ENCODE measurements at regions not wholly inside any gene's neighbourhood (a gene's known extent, or its start where the extent isn't known, plus 50 kb on each side); places are given as distances from the start of the nearest gene placed in this dataset.

DNA sequence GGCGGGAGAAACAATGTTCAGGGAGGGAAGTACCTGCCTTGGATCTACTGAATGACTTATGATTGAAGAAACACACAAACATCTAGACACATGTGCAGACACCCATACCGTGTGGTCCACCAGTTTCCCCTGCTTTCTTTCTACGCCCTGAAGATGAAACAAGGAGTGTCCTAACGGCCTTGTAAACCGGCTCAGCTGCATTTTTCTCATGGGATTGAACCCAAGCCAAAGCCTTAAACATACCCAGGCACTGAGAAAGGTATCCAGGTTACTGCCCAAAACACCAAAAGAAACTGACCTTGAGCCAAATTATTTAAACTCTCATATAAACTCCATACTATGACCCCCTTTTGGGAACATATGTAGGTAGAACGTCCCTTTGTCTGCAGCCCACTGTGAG, 630.0 kb upstream of the RGS18 start:
- Histone ChIP-seq H3K9me3 (no peaks in the 10 kb centered on the region), H3K36me3 (no peaks in the 10 kb centered on the region), H3K4me1 (ENCODE audit: control insufficient read depth in 1 of 2, low read depth in 2 of 2) (no peaks in the 10 kb centered on the region), H3K27me3 (replicated peaks; ENCODE audit: insufficient read depth) (no peaks in the 10 kb centered on the region), H3K27ac (no peak overlapping the region), H3K4me3 (no peak overlapping the region)
- ATAC-seq (ENCODE audit: insufficient number of reproducible peaks, low FRiP score, low read depth) = no peak
- no peak for DNase-seq (ENCODE audit: low spot score)
- TF ChIP-seq, protein P1, sequence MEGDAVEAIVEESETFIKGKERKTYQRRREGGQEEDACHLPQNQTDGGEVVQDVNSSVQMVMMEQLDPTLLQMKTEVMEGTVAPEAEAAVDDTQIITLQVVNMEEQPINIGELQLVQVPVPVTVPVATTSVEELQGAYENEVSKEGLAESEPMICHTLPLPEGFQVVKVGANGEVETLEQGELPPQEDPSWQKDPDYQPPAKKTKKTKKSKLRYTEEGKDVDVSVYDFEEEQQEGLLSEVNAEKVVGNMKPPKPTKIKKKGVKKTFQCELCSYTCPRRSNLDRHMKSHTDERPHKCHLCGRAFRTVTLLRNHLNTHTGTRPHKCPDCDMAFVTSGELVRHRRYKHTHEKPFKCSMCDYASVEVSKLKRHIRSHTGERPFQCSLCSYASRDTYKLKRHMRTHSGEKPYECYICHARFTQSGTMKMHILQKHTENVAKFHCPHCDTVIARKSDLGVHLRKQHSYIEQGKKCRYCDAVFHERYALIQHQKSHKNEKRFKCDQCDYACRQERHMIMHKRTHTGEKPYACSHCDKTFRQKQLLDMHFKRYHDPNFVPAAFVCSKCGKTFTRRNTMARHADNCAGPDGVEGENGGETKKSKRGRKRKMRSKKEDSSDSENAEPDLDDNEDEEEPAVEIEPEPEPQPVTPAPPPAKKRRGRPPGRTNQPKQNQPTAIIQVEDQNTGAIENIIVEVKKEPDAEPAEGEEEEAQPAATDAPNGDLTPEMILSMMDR (IDR thresholded peaks at IDR 0.05) = no peak

DNA sequence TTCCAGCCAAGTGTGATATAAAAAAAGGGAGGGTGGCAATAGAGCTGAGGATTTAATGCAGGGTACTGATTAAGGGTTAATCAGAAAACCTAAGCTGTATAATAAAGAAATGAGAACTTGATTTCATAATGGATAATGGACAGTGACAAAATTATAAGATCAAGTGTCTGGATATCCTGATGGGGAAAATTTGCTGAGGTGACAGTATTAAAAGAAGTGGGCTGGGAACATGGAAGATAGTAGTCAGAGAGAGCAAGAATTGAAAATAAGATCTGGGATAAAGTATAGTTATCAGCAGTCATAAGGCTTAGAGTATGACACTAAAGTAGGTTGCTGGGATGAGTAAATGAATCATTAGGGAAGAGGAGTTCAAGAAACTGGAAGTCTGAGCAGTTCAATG, 627.3 kb upstream of the RGS18 start:
- H3K4me3 ChIP-seq = no peak overlapping the region
- ATAC-seq (ENCODE audit: insufficient number of reproducible peaks, low FRiP score, low read depth) (no peak), DNase-seq (ENCODE audit: low spot score) (no peak)
- H3K27me3 ChIP-seq (replicated peaks; ENCODE audit: insufficient read depth) = no peaks in the 10 kb centered on the region
- TF ChIP-seq, protein P1 (IDR thresholded peaks at IDR 0.05) = no peak
- H3K36me3 ChIP-seq = no peaks in the 10 kb centered on the region
- no peaks in the 10 kb centered on the region for H3K4me1 ChIP-seq (ENCODE audit: control insufficient read depth in 1 of 2, low read depth in 2 of 2)
- H3K27ac ChIP-seq = no peak overlapping the region
- no peaks in the 10 kb centered on the region for H3K9me3 ChIP-seq

DNA sequence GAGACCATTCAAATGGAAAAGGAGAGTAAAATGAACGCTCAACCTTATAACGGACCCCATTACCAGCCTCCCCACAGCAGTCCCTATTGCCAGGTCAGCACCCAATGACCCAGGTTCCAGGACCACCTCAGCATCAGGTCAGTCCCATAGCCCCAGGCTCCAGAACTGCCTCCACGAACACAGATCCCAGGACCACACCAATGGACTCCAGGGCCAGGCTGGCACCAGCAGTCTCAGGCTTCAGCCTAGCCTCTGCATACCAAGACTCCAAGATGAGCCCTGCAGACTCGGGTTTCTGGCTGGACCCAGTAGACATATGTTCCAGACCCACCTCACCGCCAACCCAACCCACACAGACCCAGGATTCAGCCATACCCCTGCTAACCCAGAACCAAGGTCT, 625.0 kb upstream of the RGS18 start:
- no peaks in the 10 kb centered on the region for H3K27me3 ChIP-seq (replicated peaks; ENCODE audit: insufficient read depth)
- peaks cover 6% of the 10 kb centered on the region for H3K9me3 ChIP-seq
- H3K36me3 ChIP-seq = no peaks in the 10 kb centered on the region
- no peak for DNase-seq (ENCODE audit: low spot score)
- no peak overlapping the region for H3K27ac ChIP-seq
- TF ChIP-seq, protein P1 (IDR thresholded peaks at IDR 0.05) = no peak
- no peak overlapping the region for H3K4me3 ChIP-seq
- no peaks in the 10 kb centered on the region for H3K4me1 ChIP-seq (ENCODE audit: control insufficient read depth in 1 of 2, low read depth in 2 of 2)
- no peak for ATAC-seq (ENCODE audit: insufficient number of reproducible peaks, low FRiP score, low read depth)

DNA sequence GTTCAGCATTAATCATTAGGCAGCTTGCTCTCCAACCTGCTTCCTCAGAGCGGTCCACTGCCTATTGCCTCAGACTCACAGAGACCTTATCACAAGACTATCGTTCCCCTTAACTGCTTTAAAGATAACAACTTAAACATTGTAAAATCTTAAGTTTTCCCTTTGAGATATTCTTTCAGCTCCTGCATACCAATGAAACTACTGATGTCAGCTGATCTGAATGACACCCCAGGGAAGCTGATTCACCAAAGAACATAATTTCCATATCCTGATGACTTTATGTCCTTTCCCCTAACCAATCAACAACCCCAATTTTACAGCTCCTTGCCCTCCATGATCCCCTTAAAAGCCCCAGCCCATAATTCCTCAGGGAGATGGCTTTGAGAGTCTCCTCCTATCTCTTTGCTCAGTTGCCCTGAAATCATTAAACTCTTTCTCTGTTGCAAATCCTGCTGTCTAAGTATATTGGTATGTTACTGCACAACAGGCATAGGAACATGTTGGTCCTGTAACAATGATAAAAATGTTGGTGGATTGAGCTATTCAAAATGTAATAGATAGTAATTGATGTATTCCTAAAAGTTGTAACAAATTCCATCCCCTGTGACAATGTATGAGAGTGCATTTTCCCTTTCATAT, 621.4 kb upstream of the RGS18 start:
- no peaks in the 10 kb centered on the region for H3K4me1 ChIP-seq (ENCODE audit: control insufficient read depth in 1 of 2, low read depth in 2 of 2)
- no peaks in the 10 kb centered on the region for H3K27me3 ChIP-seq (replicated peaks; ENCODE audit: insufficient read depth)
- ATAC-seq (ENCODE audit: insufficient number of reproducible peaks, low FRiP score, low read depth) = no peak
- no peak overlapping the region for H3K4me3 ChIP-seq
- H3K36me3 ChIP-seq = no peaks in the 10 kb centered on the region
- H3K27ac ChIP-seq = no peak overlapping the region
- H3K9me3 ChIP-seq = peaks cover 6% of the 10 kb centered on the region
- DNase-seq (ENCODE audit: low spot score) = no peak
- TF ChIP-seq, protein P1 (IDR thresholded peaks at IDR 0.05) = no peak

DNA sequence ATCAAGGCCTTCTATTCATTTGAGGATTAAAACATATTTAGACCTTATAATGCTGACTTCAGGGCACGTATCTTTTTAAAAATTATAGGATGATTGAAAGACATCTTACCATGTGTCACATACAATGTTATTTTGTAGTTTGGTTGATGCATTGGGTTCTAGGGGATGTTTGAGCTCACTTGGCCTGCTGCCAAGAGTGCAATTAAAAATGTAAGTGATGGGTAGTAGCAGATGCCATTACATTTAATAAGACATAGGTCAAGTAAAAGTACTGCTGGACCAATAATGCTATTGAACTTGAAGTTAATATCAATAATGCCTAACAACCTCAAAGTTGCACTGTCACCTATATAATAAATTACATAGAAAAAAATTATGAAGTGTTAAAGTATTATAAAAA, 616.5 kb upstream of the RGS18 start:
- TF ChIP-seq, protein P1 (IDR thresholded peaks at IDR 0.05) = no peak
- H3K4me1 ChIP-seq (ENCODE audit: control insufficient read depth in 1 of 2, low read depth in 2 of 2) = no peaks in the 10 kb centered on the region
- DNase-seq (ENCODE audit: low spot score) = no peak
- H3K9me3 ChIP-seq = peaks cover 3% of the 10 kb centered on the region
- H3K27ac ChIP-seq = no peak overlapping the region
- H3K4me3 ChIP-seq = no peak overlapping the region
- no peak for ATAC-seq (ENCODE audit: insufficient number of reproducible peaks, low FRiP score, low read depth)
- H3K36me3 ChIP-seq = no peaks in the 10 kb centered on the region
- H3K27me3 ChIP-seq (replicated peaks; ENCODE audit: insufficient read depth) = no peaks in the 10 kb centered on the region
